ENCODE measurements at regions not wholly inside any gene's neighbourhood (a gene's known extent, or its start where the extent isn't known, plus 50 kb on each side); places are given as distances from the start of the nearest gene placed in this dataset.

DNA sequence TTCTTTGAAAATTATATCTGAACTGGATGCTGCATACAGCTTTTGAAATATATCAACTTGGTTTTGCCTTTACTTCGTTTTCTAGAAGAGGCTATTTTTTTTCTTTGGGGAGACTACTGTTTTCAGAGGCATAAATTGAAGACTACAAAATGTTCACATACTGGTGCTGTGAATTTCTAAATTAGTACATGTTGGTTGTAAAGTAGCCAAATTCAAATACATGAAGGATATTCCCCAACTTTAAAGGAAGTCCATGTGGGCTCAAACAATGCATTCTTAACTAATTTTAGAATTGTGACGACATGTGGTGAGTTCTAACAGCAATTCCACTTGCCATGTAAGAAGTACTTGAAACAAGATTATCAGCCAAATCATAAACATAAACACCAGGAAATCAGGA is 295.7 kb downstream of the TUSC7 start:
- no peak for TF ChIP-seq CSDC2 (CRISPR knock-in tag; IDR thresholded peaks at IDR 0.05)
- TF ChIP-seq ZC3H10 (CRISPR knock-in tag; IDR thresholded peaks at IDR 0.05) = no peak
- TF ChIP-seq, protein P1, sequence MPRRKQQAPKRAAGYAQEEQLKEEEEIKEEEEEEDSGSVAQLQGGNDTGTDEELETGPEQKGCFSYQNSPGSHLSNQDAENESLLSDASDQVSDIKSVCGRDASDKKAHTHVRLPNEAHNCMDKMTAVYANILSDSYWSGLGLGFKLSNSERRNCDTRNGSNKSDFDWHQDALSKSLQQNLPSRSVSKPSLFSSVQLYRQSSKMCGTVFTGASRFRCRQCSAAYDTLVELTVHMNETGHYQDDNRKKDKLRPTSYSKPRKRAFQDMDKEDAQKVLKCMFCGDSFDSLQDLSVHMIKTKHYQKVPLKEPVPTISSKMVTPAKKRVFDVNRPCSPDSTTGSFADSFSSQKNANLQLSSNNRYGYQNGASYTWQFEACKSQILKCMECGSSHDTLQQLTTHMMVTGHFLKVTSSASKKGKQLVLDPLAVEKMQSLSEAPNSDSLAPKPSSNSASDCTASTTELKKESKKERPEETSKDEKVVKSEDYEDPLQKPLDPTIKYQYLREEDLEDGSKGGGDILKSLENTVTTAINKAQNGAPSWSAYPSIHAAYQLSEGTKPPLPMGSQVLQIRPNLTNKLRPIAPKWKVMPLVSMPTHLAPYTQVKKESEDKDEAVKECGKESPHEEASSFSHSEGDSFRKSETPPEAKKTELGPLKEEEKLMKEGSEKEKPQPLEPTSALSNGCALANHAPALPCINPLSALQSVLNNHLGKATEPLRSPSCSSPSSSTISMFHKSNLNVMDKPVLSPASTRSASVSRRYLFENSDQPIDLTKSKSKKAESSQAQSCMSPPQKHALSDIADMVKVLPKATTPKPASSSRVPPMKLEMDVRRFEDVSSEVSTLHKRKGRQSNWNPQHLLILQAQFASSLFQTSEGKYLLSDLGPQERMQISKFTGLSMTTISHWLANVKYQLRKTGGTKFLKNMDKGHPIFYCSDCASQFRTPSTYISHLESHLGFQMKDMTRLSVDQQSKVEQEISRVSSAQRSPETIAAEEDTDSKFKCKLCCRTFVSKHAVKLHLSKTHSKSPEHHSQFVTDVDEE (CRISPR knock-in tag; IDR thresholded peaks at IDR 0.05) = no peak
- TF ChIP-seq, protein P2, sequence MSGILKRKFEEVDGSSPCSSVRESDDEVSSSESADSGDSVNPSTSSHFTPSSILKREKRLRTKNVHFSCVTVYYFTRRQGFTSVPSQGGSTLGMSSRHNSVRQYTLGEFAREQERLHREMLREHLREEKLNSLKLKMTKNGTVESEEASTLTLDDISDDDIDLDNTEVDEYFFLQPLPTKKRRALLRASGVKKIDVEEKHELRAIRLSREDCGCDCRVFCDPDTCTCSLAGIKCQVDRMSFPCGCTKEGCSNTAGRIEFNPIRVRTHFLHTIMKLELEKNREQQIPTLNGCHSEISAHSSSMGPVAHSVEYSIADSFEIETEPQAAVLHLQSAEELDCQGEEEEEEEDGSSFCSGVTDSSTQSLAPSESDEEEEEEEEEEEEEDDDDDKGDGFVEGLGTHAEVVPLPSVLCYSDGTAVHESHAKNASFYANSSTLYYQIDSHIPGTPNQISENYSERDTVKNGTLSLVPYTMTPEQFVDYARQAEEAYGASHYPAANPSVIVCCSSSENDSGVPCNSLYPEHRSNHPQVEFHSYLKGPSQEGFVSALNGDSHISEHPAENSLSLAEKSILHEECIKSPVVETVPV (CRISPR knock-in tag; IDR thresholded peaks at IDR 0.05) = no peak
- TF ChIP-seq, protein P3, sequence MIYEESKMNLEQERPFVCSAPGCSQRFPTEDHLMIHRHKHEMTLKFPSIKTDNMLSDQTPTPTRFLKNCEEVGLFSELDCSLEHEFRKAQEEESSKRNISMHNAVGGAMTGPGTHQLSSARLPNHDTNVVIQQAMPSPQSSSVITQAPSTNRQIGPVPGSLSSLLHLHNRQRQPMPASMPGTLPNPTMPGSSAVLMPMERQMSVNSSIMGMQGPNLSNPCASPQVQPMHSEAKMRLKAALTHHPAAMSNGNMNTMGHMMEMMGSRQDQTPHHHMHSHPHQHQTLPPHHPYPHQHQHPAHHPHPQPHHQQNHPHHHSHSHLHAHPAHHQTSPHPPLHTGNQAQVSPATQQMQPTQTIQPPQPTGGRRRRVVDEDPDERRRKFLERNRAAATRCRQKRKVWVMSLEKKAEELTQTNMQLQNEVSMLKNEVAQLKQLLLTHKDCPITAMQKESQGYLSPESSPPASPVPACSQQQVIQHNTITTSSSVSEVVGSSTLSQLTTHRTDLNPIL (CRISPR knock-in tag; IDR thresholded peaks at IDR 0.05; ENCODE audit: low read depth) = no peak
- TF ChIP-seq, protein P4, sequence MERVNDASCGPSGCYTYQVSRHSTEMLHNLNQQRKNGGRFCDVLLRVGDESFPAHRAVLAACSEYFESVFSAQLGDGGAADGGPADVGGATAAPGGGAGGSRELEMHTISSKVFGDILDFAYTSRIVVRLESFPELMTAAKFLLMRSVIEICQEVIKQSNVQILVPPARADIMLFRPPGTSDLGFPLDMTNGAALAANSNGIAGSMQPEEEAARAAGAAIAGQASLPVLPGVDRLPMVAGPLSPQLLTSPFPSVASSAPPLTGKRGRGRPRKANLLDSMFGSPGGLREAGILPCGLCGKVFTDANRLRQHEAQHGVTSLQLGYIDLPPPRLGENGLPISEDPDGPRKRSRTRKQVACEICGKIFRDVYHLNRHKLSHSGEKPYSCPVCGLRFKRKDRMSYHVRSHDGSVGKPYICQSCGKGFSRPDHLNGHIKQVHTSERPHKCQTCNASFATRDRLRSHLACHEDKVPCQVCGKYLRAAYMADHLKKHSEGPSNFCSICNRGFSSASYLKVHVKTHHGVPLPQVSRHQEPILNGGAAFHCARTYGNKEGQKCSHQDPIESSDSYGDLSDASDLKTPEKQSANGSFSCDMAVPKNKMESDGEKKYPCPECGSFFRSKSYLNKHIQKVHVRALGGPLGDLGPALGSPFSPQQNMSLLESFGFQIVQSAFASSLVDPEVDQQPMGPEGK (CRISPR knock-in tag; IDR thresholded peaks at IDR 0.05; ENCODE audit: borderline replicate concordance) = no peak
- TF ChIP-seq ZFP3 (CRISPR knock-in tag; IDR thresholded peaks at IDR 0.05) = no peak
- TF ChIP-seq ESRRG (CRISPR knock-in tag; IDR thresholded peaks at IDR 0.05) = no peak
- no peak for TF ChIP-seq SNAI2 (CRISPR knock-in tag; IDR thresholded peaks at IDR 0.05)
- no peak for TF ChIP-seq ARNTL (CRISPR knock-in tag; IDR thresholded peaks at IDR 0.05; ENCODE audit: borderline replicate concordance, low read depth)
- TF ChIP-seq BACH2 (CRISPR knock-in tag; IDR thresholded peaks at IDR 0.05; ENCODE audit: borderline replicate concordance) = no peak
- TF ChIP-seq ISL1 (CRISPR knock-in tag; IDR thresholded peaks at IDR 0.05) = no peak

Measured in SK-N-SH treated with all-trans-retinoic acid at 6 μM for 48 hours (cell line).